SU-DHL-6 (cell line): ENCODE measurements at regions not wholly inside any gene's neighbourhood (a gene's known extent, or its start where the extent isn't known, plus 50 kb on each side); places are given as distances from the start of the nearest gene placed in this dataset.

ENCODE experiments used
- H2AFZ ChIP-seq: fragments of 200-600 bp; sonication (generic); 2 replicates; pipeline ENCODE4 v1.6.1; 2014; ENCODE audit warnings: low read depth, mild to moderate bottlenecking, moderate library complexity, mixed read lengths, antibody characterized with exemption, low read length; ENCODE audit not compliant: severe bottlenecking
- H3F3A ChIP-seq: fragments of 200-600 bp; shearing (Covaris generic); 2 replicates; pipeline ENCODE4 v1.6.0; 2016; ENCODE audit warnings: antibody characterized with exemption, mild to moderate bottlenecking; ENCODE audit not compliant: insufficient read depth
- H3K27ac ChIP-seq: fragments of 200-600 bp; sonication (generic); 2 replicates; pipeline ENCODE4 v1.5.1; 2016; ENCODE audit warnings: low read depth, mild to moderate bottlenecking, low read length, moderate library complexity, mixed read lengths
- H3K27me3 ChIP-seq: fragments of 200-600 bp; sonication (generic), shearing (Covaris generic); 2 replicates; pipeline ENCODE4 v1.6.0; 2014; ENCODE audit warnings: mild to moderate bottlenecking, low read length
- H3K36me3 ChIP-seq: fragments of 200-600 bp; sonication (generic); 2 replicates; pipeline ENCODE4 v1.6.1; 2014; ENCODE audit warnings: mild to moderate bottlenecking, low read length, mixed read lengths
- H3K4me2 ChIP-seq: fragments of 300-600, 200-600 bp; shearing (Covaris generic), sonication (generic); 2 replicates; pipeline ENCODE4 v1.6.0; 2014; ENCODE audit warnings: low read length, low read depth, mild to moderate bottlenecking; ENCODE audit not compliant: poor library complexity, severe bottlenecking
- H3K4me3 ChIP-seq: fragments of 200-600 bp; sonication (generic); 2 replicates; pipeline ENCODE4 v1.5.1; 2014; ENCODE audit warnings: antibody characterized with exemption, low read length, mild to moderate bottlenecking, mixed read lengths; ENCODE audit not compliant: insufficient read depth, poor library complexity, severe bottlenecking
- H3K79me2 ChIP-seq: fragments of 200-600 bp; sonication (generic); 2 replicates; pipeline ENCODE4 v1.6.1; 2014; ENCODE audit warnings: mild to moderate bottlenecking, low read length, moderate library complexity; ENCODE audit not compliant: insufficient read depth
- H3K9ac ChIP-seq: fragments of 200-600 bp; sonication (generic); 2 replicates; pipeline ENCODE4 v1.7.0; 2014; ENCODE audit warnings: mild to moderate bottlenecking, low read length
- H3K9me2 ChIP-seq: fragments of 200-600 bp; sonication (generic); replicated peaks from 2 replicates; pipeline ENCODE4 v1.6.1; 2014; ENCODE audit warnings: low read length; ENCODE audit not compliant: insufficient read depth
- H3K9me3 ChIP-seq: fragments of 200-600 bp; sonication (generic); 2 replicates; pipeline ENCODE4 v1.6.1; 2014; ENCODE audit warnings: low read length, mixed read lengths; ENCODE audit not compliant: insufficient read depth
- H4K20me1 ChIP-seq: fragments of 200-600 bp; sonication (generic); 2 replicates; pipeline ENCODE4 v1.6.1; 2014; ENCODE audit warnings: low read depth, mild to moderate bottlenecking, antibody characterized with exemption, low read length, moderate library complexity, mixed read lengths
- EZH2phosphoT487 ChIP-seq: fragments of 200-600 bp; sonication (generic), shearing (Covaris generic); conservative IDR thresholded peaks from 2 replicates; pipeline ENCODE4 v1.6.1; 2018; ENCODE audit warnings: mild to moderate bottlenecking, antibody characterized with exemption, low read length, moderate library complexity, mixed read lengths
- TF ChIP-seq, protein P1 (sequence below): fragments of 200-600 bp; sonication (generic); IDR thresholded peaks from one replicate; pipeline ENCODE4 v1.5.1; 2017; ENCODE audit warnings: antibody characterized with exemption, mild to moderate bottlenecking, low read length, moderate library complexity; ENCODE audit not compliant: insufficient read depth, poor library complexity, severe bottlenecking

DNA sequence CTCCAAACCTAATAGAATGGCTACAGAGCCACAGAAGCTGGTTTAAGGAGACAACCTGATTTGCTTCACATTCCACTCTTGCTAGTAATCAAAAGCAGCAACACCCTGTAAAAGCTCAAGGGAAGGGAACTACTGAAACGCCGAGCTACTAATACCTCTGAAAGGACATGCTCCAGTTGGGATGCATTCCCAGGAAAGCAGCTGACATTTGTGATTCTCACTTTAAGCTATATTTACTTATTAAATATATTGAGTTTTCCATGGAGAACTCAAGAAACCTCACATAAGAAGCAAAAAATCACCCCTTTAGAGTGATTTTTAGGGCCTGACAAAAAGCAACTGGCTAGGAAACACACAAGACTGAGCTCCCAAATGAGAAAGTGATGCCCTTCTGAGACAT is 1073.0 kb upstream of the FLRT2 start:
- Histone ChIP-seq H3K27ac (no peak overlapping the region), H3K4me2 (no peak overlapping the region), H3K4me3 (no peak overlapping the region), H3K36me3 (no peaks in the 10 kb centered on the region), H3K9me3 (no peaks in the 10 kb centered on the region), H3K27me3 (no peaks in the 10 kb centered on the region), H3K9ac (no peak overlapping the region), H3K9me2 (no peaks in the 10 kb centered on the region), H3K79me2 (no peaks in the 10 kb centered on the region), H3F3A (no peaks in the 10 kb centered on the region), H4K20me1 (no peaks in the 10 kb centered on the region), H2AFZ (no peak overlapping the region)
- TF ChIP-seq EZH2phosphoT487 = no peak
- TF ChIP-seq, protein P1, sequence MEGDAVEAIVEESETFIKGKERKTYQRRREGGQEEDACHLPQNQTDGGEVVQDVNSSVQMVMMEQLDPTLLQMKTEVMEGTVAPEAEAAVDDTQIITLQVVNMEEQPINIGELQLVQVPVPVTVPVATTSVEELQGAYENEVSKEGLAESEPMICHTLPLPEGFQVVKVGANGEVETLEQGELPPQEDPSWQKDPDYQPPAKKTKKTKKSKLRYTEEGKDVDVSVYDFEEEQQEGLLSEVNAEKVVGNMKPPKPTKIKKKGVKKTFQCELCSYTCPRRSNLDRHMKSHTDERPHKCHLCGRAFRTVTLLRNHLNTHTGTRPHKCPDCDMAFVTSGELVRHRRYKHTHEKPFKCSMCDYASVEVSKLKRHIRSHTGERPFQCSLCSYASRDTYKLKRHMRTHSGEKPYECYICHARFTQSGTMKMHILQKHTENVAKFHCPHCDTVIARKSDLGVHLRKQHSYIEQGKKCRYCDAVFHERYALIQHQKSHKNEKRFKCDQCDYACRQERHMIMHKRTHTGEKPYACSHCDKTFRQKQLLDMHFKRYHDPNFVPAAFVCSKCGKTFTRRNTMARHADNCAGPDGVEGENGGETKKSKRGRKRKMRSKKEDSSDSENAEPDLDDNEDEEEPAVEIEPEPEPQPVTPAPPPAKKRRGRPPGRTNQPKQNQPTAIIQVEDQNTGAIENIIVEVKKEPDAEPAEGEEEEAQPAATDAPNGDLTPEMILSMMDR = no peak

- H4K20me1 ChIP-seq = no peaks in the 10 kb centered on the region
- H3K4me2 ChIP-seq = no peak overlapping the region
- H3K9ac ChIP-seq = no peak overlapping the region
- H2AFZ ChIP-seq = no peak overlapping the region
- H3K9me2 ChIP-seq = no peaks in the 10 kb centered on the region
- H3K36me3 ChIP-seq = no peaks in the 10 kb centered on the region
- no peaks in the 10 kb centered on the region for H3K9me3 ChIP-seq
- H3K27ac ChIP-seq = no peak overlapping the region
- H3K79me2 ChIP-seq = no peaks in the 10 kb centered on the region
- H3F3A ChIP-seq = no peaks in the 10 kb centered on the region
- TF ChIP-seq, protein P1 = no peak
- no peak for TF ChIP-seq EZH2phosphoT487
- no peaks in the 10 kb centered on the region for H3K27me3 ChIP-seq
- no peak overlapping the region for H3K4me3 ChIP-seq
Measured at GRCh38 chr14:84458881-84459280, 1071.1 kb upstream of the FLRT2 start.

DNA sequence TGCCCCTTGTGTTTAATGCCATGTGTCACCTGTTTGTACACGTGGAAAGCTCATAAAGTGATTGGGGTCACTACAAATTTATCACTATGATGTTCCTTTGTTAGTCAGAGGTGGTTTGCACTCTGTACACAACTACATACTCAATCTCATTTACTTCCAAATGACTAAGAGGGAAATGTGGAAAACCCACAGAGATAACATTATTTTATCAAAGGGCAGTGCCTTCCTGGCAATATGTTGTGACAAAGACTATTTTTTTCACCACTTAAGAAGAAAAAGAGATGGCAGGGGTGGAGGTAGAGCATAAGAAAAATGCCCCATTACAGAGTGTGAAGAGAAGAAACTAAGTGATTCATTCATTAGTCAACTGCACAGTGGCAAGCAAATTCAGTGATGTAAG is 1064.1 kb upstream of the FLRT2 start:
- Histone ChIP-seq H3K9me2 (no peaks in the 10 kb centered on the region), H2AFZ (no peak overlapping the region), H3K36me3 (no peaks in the 10 kb centered on the region), H3K4me2 (no peak overlapping the region), H4K20me1 (no peaks in the 10 kb centered on the region), H3K9ac (no peak overlapping the region), H3K27ac (no peak overlapping the region), H3K4me3 (no peak overlapping the region), H3K9me3 (no peaks in the 10 kb centered on the region), H3K27me3 (no peaks in the 10 kb centered on the region), H3F3A (no peaks in the 10 kb centered on the region), H3K79me2 (no peaks in the 10 kb centered on the region)
- TF ChIP-seq, protein P1 = no peak
- no peak for TF ChIP-seq EZH2phosphoT487
